Psoas muscle (tissue), 7 donors: ENCODE measurements at regions not wholly inside any gene's neighbourhood (a gene's known extent, or its start where the extent isn't known, plus 50 kb on each side); places are given as distances from the start of the nearest gene placed in this dataset.

Experiments
- ATAC-seq, 4 donors: fragments of 200-7000 bp; cut with Tn5 transposase; one replicate each; pipeline ENCODE4 v1.9.1; 2020; ENCODE audit warnings: moderate library complexity in 3 of 4, mild to moderate bottlenecking in 2 of 4
- DNase-seq, 2 donors: peaks; one replicate each; pipeline ENCODE4 v3.0.0-alpha.2; 2020
- H3K27ac ChIP-seq: fragments of 200-600 bp; one replicate; pipeline ENCODE4 v1.8.0; 2022
- H3K27me3 ChIP-seq, 3 donors: fragments of 200-600 bp in 1 of 3; one replicate each; pipeline versions ENCODE4 v1.6.1 to v1.8.0; 2013 to 2022; ENCODE audit warnings: low read length in 2 of 3, mild to moderate bottlenecking in 2 of 3, moderate library complexity in 1 of 3; ENCODE audit not compliant: insufficient read depth in 3 of 3
- H3K36me3 ChIP-seq, 2 donors: fragments of 200-600 bp in 1 of 2; one replicate each; pipeline versions ENCODE4 v1.6.1 to v1.8.0; 2013 to 2022; ENCODE audit warnings: low read depth in 1 of 2, mild to moderate bottlenecking in 1 of 2, moderate library complexity in 1 of 2; ENCODE audit not compliant: insufficient read depth in 1 of 2
- H3K4me1 ChIP-seq: fragments of 200-600 bp; one replicate; pipeline ENCODE4 v1.8.0; 2022
- H3K4me3 ChIP-seq: fragments of 200-600 bp; one replicate; pipeline ENCODE4 v1.8.0; 2022; ENCODE audit warnings: mild to moderate bottlenecking
- H3K9me3 ChIP-seq: fragments of 200-600 bp; one replicate; pipeline ENCODE4 v1.8.0; 2022
- CTCF ChIP-seq: fragments of 200-600 bp; IDR thresholded peaks from one replicate; pipeline ENCODE4 v1.8.0; 2022; ENCODE audit warnings: antibody characterized with exemption
- WGBS, 3 donors: extraction: QIAGEN DNeasy Blood & Tissue Kit; methylation state at CpG; one replicate each; pipeline versions ENCODE4 v1.1.6 to v1.1.7; 2013; 5-methylcytosine and 5-hydroxymethylcytosine counted together
- intact Hi-C, 2 donors: fragments of 100-400 bp; cut with DNase I; formaldehyde crosslinking; loops; one replicate each; pipeline versions ENCODE4 v1.11.0 to v1.14.2; 2022
- donor health status: healthy with polysubstance abuse.
- donor health status: DM: no; HTN: no; CAD: no; lungs with moderate emphysema.
- donor health status: Bipolar disorder and iron deficiency.
- donor health status: healthy.
- donor health status: DM: yes; HTN: yes; CAD: no.
- donor health status: DM: no; HTN: no; CAD: no.
- donor health status: DM: yes; HTN: yes; CAD: no.

GRCh38 chr13:74593688-74594087, 459.5 kb upstream of the KLF12 start:
- ATAC-seq: no peak

GRCh38 chr13:74586847-74587246, 452.6 kb upstream of the KLF12 start:
- ATAC-seq (no peak), DNase-seq (no peak)
- no peaks in the 10 kb centered on the region for H3K36me3 ChIP-seq
- H3K4me1 ChIP-seq: no peaks in the 10 kb centered on the region
- no peaks in the 10 kb centered on the region for H3K9me3 ChIP-seq
- no peaks in the 10 kb centered on the region for H3K27me3 ChIP-seq
- intact Hi-C loops: no loop called here
- TF ChIP-seq CTCF: no peak
- no peak overlapping the region for H3K4me3 ChIP-seq
- H3K27ac ChIP-seq: no peak overlapping the region
- WGBS, 3 donors: 94 to 95% (median 94%) methylated on average over 1 of the region's 1 CpG

More at GRCh38 chr13:74593688-74594087, 459.5 kb upstream of the KLF12 start:
- 94 to 97% (median 96%) methylated on average over 3 of the region's 3 CpGs for WGBS, 3 donors
- Histone ChIP-seq H3K4me3 (no peak overlapping the region), H3K27ac (no peak overlapping the region), H3K4me1 (no peaks in the 10 kb centered on the region), H3K9me3 (no peaks in the 10 kb centered on the region), H3K36me3 (no peaks in the 10 kb centered on the region), H3K27me3 (no peaks in the 10 kb centered on the region)
- intact Hi-C loops: no loop called here
- TF ChIP-seq CTCF: no peak
- no peak for DNase-seq

- 40 to 57% (median 48%) methylated on average over 5 of the region's 5 CpGs for WGBS, 3 donors
- DNase-seq: no peak
- Histone ChIP-seq H3K36me3 (no peaks in the 10 kb centered on the region), H3K9me3 (no peaks in the 10 kb centered on the region), H3K27ac (peak overlapping the region; percentile 38), H3K4me3 (no peak overlapping the region), H3K4me1 (no peaks in the 10 kb centered on the region), H3K27me3 (peaks cover 0 to 9% (median 0%) of the 10 kb centered on the region in 3 donors)
- TF ChIP-seq CTCF: no peak
- intact Hi-C loops: loop anchor here in 1 of 2 donors (10.0 kb wide), 1 partner anchor 638 kb away; no protein-coding TSS in a partner anchor
- no peak for ATAC-seq
Observed at GRCh38 chr13:74576420-74576819, 442.2 kb upstream of the KLF12 start.

GRCh38 chr13:74575729-74576125, 441.5 kb upstream of the KLF12 start:
- Histone ChIP-seq H3K27ac (no peak overlapping the region), H3K36me3 (no peaks in the 10 kb centered on the region), H3K4me1 (no peaks in the 10 kb centered on the region), H3K27me3 (peaks cover 0 to 9% (median 0%) of the 10 kb centered on the region in 3 donors), H3K9me3 (no peaks in the 10 kb centered on the region), H3K4me3 (peak overlapping the region; percentile 49)
- DNase-seq (peak; percentile 68 to 83), ATAC-seq (peak; percentile 67 to 86 (median 72))
- intact Hi-C loops: loop anchor here in 1 of 2 donors (10.0 kb wide), 1 partner anchor 639 kb away; no protein-coding TSS in a partner anchor
- no peak for TF ChIP-seq CTCF
- 0 to 1% (median 0%) methylated on average over 28 to 29 of the region's 29 CpGs for WGBS, 3 donors
